HepG2 (cell line): ENCODE measurements at regions not wholly inside any gene's neighbourhood (a gene's known extent, or its start where the extent isn't known, plus 50 kb on each side); places are given as distances from the start of the nearest gene placed in this dataset.

ENCODE experiments used
- ATAC-seq: fragments of 200-7000 bp; cut with Tn5 transposase; 3 replicates; pipeline ENCODE4 v1.9.1; 2020; ENCODE audit warnings: mild to moderate bottlenecking, moderate library complexity
- BruUV-seq: library from RNA; stranded (reverse); fragments of 400-500 nt; replicated peaks from 2 replicates; lab custom pipeline; 2021; lab: Mats Ljungman, UMichigan
- CTCF ChIA-PET: fragments of 300-600 bp; formaldehyde crosslinking; extraction: SDS; loops from one replicate; lab custom pipeline; 2021; ENCODE audit warnings: low total read pairs, inconsistent platforms, low intra/inter-chr PET ratio; lab: Yijun Ruan, JAX
- POLR2A ChIA-PET: fragments of 350-600 bp; sonication (Branson Sonifier 250); formaldehyde crosslinking; loops from one replicate; lab custom pipeline; 2020; ENCODE audit warnings: antibody characterized with exemption, inconsistent platforms; lab: Yijun Ruan, JAX
- DNase-seq: peaks from one replicate; pipeline ENCODE4 v3.0.0-alpha.2; 2015; ENCODE audit warnings: low spot score
- FAIRE-seq: peaks from 3 replicates; lab custom pipeline; 2011; peaks lifted over from hg19 to GRCh38; lab: Jason Lieb, UNC
- H2AFZ ChIP-seq: one replicate; pipeline ENCODE4 v1.6.1; 2011; ENCODE audit warnings: low read length, inconsistent platforms
- H3K27ac ChIP-seq: fragments of 300-600 bp; 3 replicates; pipeline ENCODE4 v1.8.0; 2011; ENCODE audit warnings: mixed run types, mild to moderate bottlenecking, mixed read lengths, low read length, inconsistent platforms; ENCODE audit not compliant: insufficient read depth; ENCODE audit errors: extremely low read length
- H3K27me3 ChIP-seq, 2 experiments: fragments of 200-600 bp in 1 of 2; 2 replicates in 1 of 2; 3 replicates in 1 of 2; pipeline versions ENCODE4 v1.6.0 to v1.8.0; 2011; ENCODE audit warnings: low read length in 2 of 2, mild to moderate bottlenecking in 2 of 2, moderate library complexity in 2 of 2, inconsistent platforms in 1 of 2; ENCODE audit not compliant: insufficient read depth in 2 of 2, control insufficient read depth in 1 of 2
- H3K36me3 ChIP-seq, 2 experiments: fragments of 200-600 bp in 1 of 2; replicated peaks in 1 of 2; 2 replicates in 1 of 2; 3 replicates in 1 of 2; pipeline versions ENCODE4 v1.5.1 to v1.8.0; 2011; ENCODE audit warnings: low read length in 2 of 2, inconsistent platforms in 1 of 2; ENCODE audit not compliant: insufficient read depth in 2 of 2, control insufficient read depth in 1 of 2
- H3K4me1 ChIP-seq: 2 replicates; pipeline ENCODE4 v1.5.1; 2012; ENCODE audit warnings: low read length, inconsistent platforms; ENCODE audit not compliant: insufficient read depth
- H3K4me2 ChIP-seq: 2 replicates; pipeline ENCODE4 v1.6.0; 2011; ENCODE audit warnings: low read depth, low read length, inconsistent platforms
- H3K4me3 ChIP-seq, 3 experiments: fragments of 200-600 bp in 1 of 3; sonication (generic), shearing (Covaris generic) in 1 of 3; replicated peaks in 1 of 3; 2 replicates each; pipeline ENCODE4 v1.5.1; 2011 to 2016; ENCODE audit warnings: low read length in 3 of 3, inconsistent platforms in 2 of 3, low read depth in 2 of 3, mild to moderate bottlenecking in 2 of 3, control low read depth in 1 of 3, mixed read lengths in 1 of 3; ENCODE audit not compliant: insufficient read depth in 1 of 3
- H3K79me2 ChIP-seq: one replicate; pipeline ENCODE4 v1.6.1; 2011; ENCODE audit warnings: low read length, inconsistent platforms; ENCODE audit not compliant: insufficient read depth
- H3K9ac ChIP-seq: 2 replicates; pipeline ENCODE4 v1.6.0; 2011; ENCODE audit warnings: mild to moderate bottlenecking, low read depth, low read length, inconsistent platforms; ENCODE audit not compliant: insufficient read depth
- H3K9me3 ChIP-seq: 2 replicates; pipeline ENCODE4 v1.5.1; 2012; ENCODE audit warnings: mild to moderate bottlenecking, low read length
- H4K20me1 ChIP-seq: 2 replicates; pipeline ENCODE4 v1.6.0; 2011; ENCODE audit warnings: inconsistent platforms, mild to moderate bottlenecking, low read length, moderate library complexity; ENCODE audit not compliant: insufficient read depth
- ARNT ChIP-seq: fragments of 450-650 bp; IDR thresholded peaks from 2 replicates; pipeline ENCODE4 v1.6.1; 2017
- DR1 ChIP-seq: sonication (generic); formaldehyde crosslinking; IDR thresholded peaks from 2 replicates; pipeline ENCODE4 v1.8.0; 2021; ENCODE audit warnings: mild to moderate bottlenecking, missing genetic modification reagents, inconsistent platforms
- FIP1L1 ChIP-seq: fragments of 200-400 bp; formaldehyde crosslinking; IDR thresholded peaks from 2 replicates; pipeline ENCODE4 v1.6.1; 2018; ENCODE audit warnings: low read depth, mild to moderate bottlenecking, low read length, moderate library complexity, borderline replicate concordance; ENCODE audit not compliant: insufficient read depth
- JUND ChIP-seq: sonication (generic); formaldehyde crosslinking; IDR thresholded peaks from 2 replicates; pipeline ENCODE4 v1.8.0; 2022; ENCODE audit warnings: mild to moderate bottlenecking, missing genetic modification reagents
- NFE2L1 ChIP-seq: sonication (generic); formaldehyde crosslinking; IDR thresholded peaks from 2 replicates; pipeline ENCODE4 v1.4.0; 2020; ENCODE audit warnings: missing genetic modification reagents, mild to moderate bottlenecking, borderline replicate concordance
- PRPF4 ChIP-seq: fragments of 200-400 bp; formaldehyde crosslinking; IDR thresholded peaks from 2 replicates; pipeline ENCODE4 v1.6.1; 2016; ENCODE audit warnings: low read length, low read depth; ENCODE audit not compliant: poor library complexity, severe bottlenecking
- STAG1 ChIP-seq: sonication (generic); formaldehyde crosslinking; IDR thresholded peaks from 2 replicates; pipeline ENCODE4 v1.4.0; 2020; ENCODE audit warnings: missing genetic modification reagents
- TEAD2 ChIP-seq: sonication (generic); formaldehyde crosslinking; IDR thresholded peaks from 2 replicates; pipeline ENCODE4 v1.9.0; 2021; ENCODE audit warnings: missing genetic modification reagents
- TRIM24 ChIP-seq: sonication (generic); formaldehyde crosslinking; IDR thresholded peaks from 2 replicates; pipeline ENCODE4 v1.8.0; 2022; ENCODE audit warnings: mild to moderate bottlenecking, missing genetic modification reagents
- ZNF256 ChIP-seq: sonication (generic); formaldehyde crosslinking; conservative IDR thresholded peaks from 2 replicates; pipeline ENCODE4 v1.4.0; 2020; ENCODE audit warnings: missing genetic modification reagents
- ZNF567 ChIP-seq: sonication (generic); formaldehyde crosslinking; IDR thresholded peaks from 2 replicates; pipeline ENCODE4 v1.8.1; 2023; ENCODE audit warnings: mild to moderate bottlenecking, missing genetic modification reagents, borderline replicate concordance
- ZNF747 ChIP-seq: sonication (generic); formaldehyde crosslinking; IDR thresholded peaks from 2 replicates; pipeline ENCODE4 v1.8.1; 2023; ENCODE audit warnings: missing genetic modification reagents, mild to moderate bottlenecking, borderline replicate concordance
- WGBS: methylation state at CpG from one replicate; pipeline ENCODE4 v1.1.6; 2017; ENCODE audit warnings: low lambda C conversion rate; 5-methylcytosine and 5-hydroxymethylcytosine counted together
- in situ Hi-C: cut with HindIII; loops from 2 replicates; pipeline ENCODE4 v1.10.0; 2017; ENCODE audit warnings: low pct_unique_long_range_greater_than_20kb; ENCODE audit not compliant: extremely low pct_ligation_motif_present
- intact Hi-C: fragments of 100-400 bp; cut with micrococcal nuclease; formaldehyde crosslinking; loops from one replicate; pipeline ENCODE4 v1.10.0; 2022; ENCODE audit not compliant: unreplicated experiment

DNA sequence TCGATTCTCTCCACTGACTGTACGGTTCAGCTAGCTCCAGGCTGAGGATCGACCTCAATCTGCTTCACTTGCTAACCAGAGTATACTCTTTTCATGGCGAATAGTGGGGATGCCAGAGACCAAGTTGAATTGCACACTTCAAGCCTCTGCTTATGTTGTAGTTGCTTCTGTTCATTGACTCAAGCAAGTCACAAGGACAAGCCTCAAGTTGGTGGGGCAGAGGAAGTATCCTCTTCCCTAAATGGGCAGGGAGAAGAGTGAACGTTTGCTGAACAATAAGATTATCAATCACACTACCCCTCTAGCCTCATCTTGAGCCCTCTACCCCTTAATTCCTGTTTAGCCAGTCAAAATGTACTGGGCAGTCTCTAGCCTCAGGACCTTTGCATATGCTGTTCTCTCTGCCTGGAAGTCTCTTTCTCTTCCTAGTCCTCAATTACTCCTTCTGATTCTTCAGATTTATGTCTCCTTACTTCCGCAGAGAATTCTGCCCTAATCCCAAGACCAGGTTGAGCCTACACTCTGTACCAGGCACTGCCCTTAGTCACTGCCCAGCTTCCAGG is 390.4 kb upstream of the PROK2 start:
- in situ Hi-C loops = no loop called here
- no peak for FAIRE-seq
- Histone ChIP-seq H2AFZ (no peak overlapping the region), H3K4me3 (no peak overlapping the region), H3K4me2 (no peak overlapping the region), H3K9ac (no peak overlapping the region), H3K36me3 (peaks cover 0 to 1% of the 10 kb centered on the region in 2 experiments; a peak in 1 of 5 replicates), H4K20me1 (no peaks in the 10 kb centered on the region), H3K27me3 (no peaks in the 10 kb centered on the region), H3K9me3 (no peaks in the 10 kb centered on the region), H3K4me1 (no peaks in the 10 kb centered on the region), H3K79me2 (no peaks in the 10 kb centered on the region), H3K27ac (no peak overlapping the region)
- TF ChIP-seq PRPF4 (no peak), DR1 (CRISPR knock-in tag) (no peak), TRIM24 (CRISPR knock-in tag) (no peak)
- POLR2A ChIA-PET = no interaction called here
- no TSS peak for BruUV-seq
- DNase-seq = no peak
- no peak for ATAC-seq
- CTCF ChIA-PET = no interaction called here
- WGBS = 85% methylated on average over 6 of the region's 6 CpGs
- intact Hi-C loops = no loop called here

DNA sequence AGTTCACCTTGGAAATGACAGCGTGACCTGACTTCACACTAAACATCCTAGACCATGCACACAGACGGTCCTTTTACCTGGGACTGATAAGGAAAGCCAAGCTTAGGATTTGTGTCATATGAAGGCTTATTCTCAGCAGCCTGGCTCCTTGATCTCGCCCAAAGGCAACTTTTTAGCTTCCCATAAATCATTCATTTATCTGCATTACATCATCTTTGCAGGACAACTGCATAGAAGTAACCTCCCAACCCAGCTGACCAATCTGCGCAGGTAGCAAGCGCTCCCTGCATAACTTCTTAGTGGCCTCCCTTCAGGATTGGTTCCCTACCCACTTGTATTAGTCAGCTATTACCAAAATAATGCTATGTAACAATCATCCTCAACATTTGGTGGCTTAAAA is 389.9 kb upstream of the PROK2 start:
- BruUV-seq = no TSS peak
- H3K79me2 ChIP-seq = no peaks in the 10 kb centered on the region
- peaks cover 0 to 1% of the 10 kb centered on the region in 2 experiments; a peak in 1 of 5 replicates for H3K36me3 ChIP-seq
- H4K20me1 ChIP-seq = no peaks in the 10 kb centered on the region
- CTCF ChIA-PET = no interaction called here
- H3K27ac ChIP-seq = no peak overlapping the region
- ATAC-seq = no peak
- H3K4me1 ChIP-seq = no peaks in the 10 kb centered on the region
- FAIRE-seq = no peak
- no peaks in the 10 kb centered on the region for H3K9me3 ChIP-seq
- no peak for DNase-seq
- TF ChIP-seq NFE2L1 = no peak
- TF ChIP-seq ZNF567 = no peak
- TF ChIP-seq ARNT = no peak
- no peak for TF ChIP-seq JUND
- TF ChIP-seq TEAD2 (CRISPR knock-in tag) = no peak
- no peak for TF ChIP-seq STAG1 (CRISPR knock-in tag)
- no peak for TF ChIP-seq FIP1L1
- TF ChIP-seq ZNF747 (CRISPR knock-in tag) = no peak
- TF ChIP-seq ZNF256 (CRISPR knock-in tag) = no peak
- POLR2A ChIA-PET = no interaction called here
- no peak overlapping the region for H3K4me2 ChIP-seq
- intact Hi-C loops (no loop called here), in situ Hi-C loops (no loop called here)
- H2AFZ ChIP-seq = no peak overlapping the region
- 71% methylated on average over 5 of the region's 5 CpGs for WGBS
- H3K4me3 ChIP-seq = no peak overlapping the region
- no peaks in the 10 kb centered on the region for H3K27me3 ChIP-seq
- no peak overlapping the region for H3K9ac ChIP-seq
